B cell (primary cell): ENCODE measurements at regions not wholly inside any gene's neighbourhood (a gene's known extent, or its start where the extent isn't known, plus 50 kb on each side); places are given as distances from the start of the nearest gene placed in this dataset.

Source experiments
- ATAC-seq: fragments of 200-7000 bp; cut with Tn5 transposase; one replicate; pipeline ENCODE4 v1.10.0; 2021; ENCODE audit warnings: low read depth, mild to moderate bottlenecking, moderate number of reproducible peaks, moderate library complexity
- CTCF ChIA-PET: fragments of 350-600 bp; sonication (Branson Sonifier 250); formaldehyde crosslinking; loops from one replicate; lab custom pipeline; 2021; ENCODE audit warnings: antibody characterized with exemption, inconsistent platforms; lab: Charles Lee
- POLR2A ChIA-PET: fragments of 350-600 bp; sonication (Branson Sonifier 250); formaldehyde crosslinking; loops from one replicate; lab custom pipeline; 2021; ENCODE audit warnings: antibody characterized with exemption; lab: Charles Lee
- DNase-seq: peaks from one replicate; pipeline ENCODE4 v3.0.0; 2013
- H2AFZ ChIP-seq: 2 replicates; pipeline ENCODE4 v1.6.1; 2012; ENCODE audit warnings: mild to moderate bottlenecking, low read depth, low read length; ENCODE audit not compliant: insufficient read depth, poor library complexity, severe bottlenecking
- H3K27ac ChIP-seq, 2 donors: 1 replicate in 1 of 2; 2 replicates in 1 of 2; pipeline ENCODE4 v1.5.1; 2012 to 2013; ENCODE audit warnings: low read length in 2 of 2, mild to moderate bottlenecking in 2 of 2, moderate library complexity in 1 of 2
- H3K27me3 ChIP-seq, 4 experiments: fragments of 200-600 bp in 1 of 4; sonication (generic) in 1 of 4; replicated peaks in 1 of 4; 1 replicate in 2 of 4; 2 replicates in 2 of 4; pipeline versions ENCODE4 v1.6.1 to v1.7.0; 2013 to 2016; ENCODE audit warnings: low read length in 3 of 4, mild to moderate bottlenecking in 2 of 4, mixed read lengths in 1 of 4, moderate library complexity in 1 of 4; ENCODE audit not compliant: insufficient read depth in 4 of 4, control insufficient read depth in 3 of 4; ENCODE audit errors: control extremely low read depth in 1 of 4
- H3K36me3 ChIP-seq, 2 experiments: replicated peaks in 1 of 2; 1 replicate in 1 of 2; 2 replicates in 1 of 2; pipeline versions ENCODE4 v1.6.1 to v1.7.1; 2013; ENCODE audit warnings: low read length in 1 of 2; ENCODE audit not compliant: insufficient read depth in 2 of 2, control insufficient read depth in 1 of 2; ENCODE audit errors: control extremely low read depth in 1 of 2, extremely low read depth in 1 of 2
- H3K4me1 ChIP-seq, 2 donors: fragments of 200-600 bp in 1 of 2; sonication (generic) in 1 of 2; 1 replicate in 1 of 2; 2 replicates in 1 of 2; pipeline versions ENCODE4 v1.5.1 to v1.6.1; 2013 to 2017; ENCODE audit warnings: low read length in 2 of 2; ENCODE audit not compliant: control insufficient read depth in 2 of 2, insufficient read depth in 2 of 2
- H3K4me2 ChIP-seq: replicated peaks from 2 replicates; pipeline ENCODE3; 2012; ENCODE audit warnings: mild to moderate bottlenecking, low read depth, low read length; ENCODE audit not compliant: poor library complexity, severe bottlenecking
- H3K4me3 ChIP-seq, 5 experiments: fragments of 200-600 bp in 1 of 5; sonication (generic) in 1 of 5; 1 replicate in 3 of 5; 2 replicates in 2 of 5; pipeline versions ENCODE4 v1.5.1 to v1.7.0; 2011 to 2016; ENCODE audit warnings: low read length in 4 of 5, mild to moderate bottlenecking in 4 of 5, low read depth in 2 of 5, control low read depth in 1 of 5, moderate library complexity in 1 of 5; ENCODE audit not compliant: insufficient read depth in 1 of 5; ENCODE audit errors: control extremely low read depth in 1 of 5, extremely low read depth in 1 of 5
- H3K79me2 ChIP-seq: fragments of 200-600 bp; sonication (generic); one replicate; pipeline ENCODE4 v1.6.0; 2016; ENCODE audit warnings: low read length; ENCODE audit not compliant: control insufficient read depth, insufficient read depth
- H3K9ac ChIP-seq: fragments of 200-600 bp; sonication (generic); 2 replicates; pipeline ENCODE4 v1.6.1; 2017; ENCODE audit warnings: mild to moderate bottlenecking, low read length, moderate library complexity
- H3K9me3 ChIP-seq, 3 donors: one replicate each; pipeline versions ENCODE4 v1.6.1 to v1.7.1; 2013; ENCODE audit warnings: low read length in 2 of 3; ENCODE audit not compliant: control insufficient read depth in 2 of 3, insufficient read depth in 1 of 3; ENCODE audit errors: control extremely low read depth in 1 of 3
- H4K20me1 ChIP-seq: 2 replicates; pipeline ENCODE4 v1.6.0; 2012; ENCODE audit warnings: mild to moderate bottlenecking, low read length; ENCODE audit not compliant: insufficient read depth, control insufficient read depth, poor library complexity, severe bottlenecking
- H3K27ac Mint-ChIP-seq: one replicate; pipeline ENCODE4 v1.8.0; 2021; ENCODE audit warnings: mixed read lengths
- H3K27me3 Mint-ChIP-seq: one replicate; pipeline ENCODE4 v1.8.0; 2021; ENCODE audit warnings: mixed read lengths
- H3K4me1 Mint-ChIP-seq: one replicate; pipeline ENCODE4 v1.8.0; 2021; ENCODE audit warnings: mixed read lengths
- H3K4me3 Mint-ChIP-seq: one replicate; pipeline ENCODE4 v1.8.0; 2021; ENCODE audit warnings: mixed read lengths
- H3K9me3 Mint-ChIP-seq: one replicate; pipeline ENCODE4 v1.8.0; 2022; ENCODE audit warnings: mixed read lengths; ENCODE audit not compliant: insufficient read depth
- CTCF ChIP-seq: fragments of 200-600 bp; IDR thresholded peaks from one replicate; pipeline ENCODE4 v1.8.0; 2022; ENCODE audit warnings: antibody characterized with exemption, mild to moderate bottlenecking
- EZH2 ChIP-seq: IDR thresholded peaks from 2 replicates; pipeline ENCODE4 v1.6.1; 2012; ENCODE audit warnings: borderline replicate concordance, low read depth, mild to moderate bottlenecking, moderate library complexity, low read length; ENCODE audit not compliant: insufficient read depth, poor library complexity, severe bottlenecking
- WGBS: methylation state at CpG from one replicate; pipeline ENCODE4 v1.1.5; 2013; ENCODE audit warnings: missing lambda C conversion rate; ENCODE audit not compliant: insufficient coverage; 5-methylcytosine and 5-hydroxymethylcytosine counted together
- intact Hi-C: fragments of 100-400 bp; cut with micrococcal nuclease; formaldehyde crosslinking; loops from one replicate; pipeline ENCODE4 v1.10.0; 2022

GRCh38 chr11:119586181-119586580, 142.8 kb downstream of the NECTIN1 start:
- DNase-seq (no peak), ATAC-seq (no peak)
- Histone ChIP-seq H3K27me3 (peaks cover 0 to 40% (median 14%) of the 10 kb centered on the region in 4 experiments), H3K79me2 (no peaks in the 10 kb centered on the region), H3K27ac (no peak overlapping the region), H3K9me3 (peaks cover 0 to 10% (median 0%) of the 10 kb centered on the region in 3 donors), H3K4me1 (peaks cover 12 to 14% of the 10 kb centered on the region in 2 donors), H3K36me3 (no peaks in the 10 kb centered on the region), H3K9ac (no peak overlapping the region), H4K20me1 (no peaks in the 10 kb centered on the region), H2AFZ (no peak overlapping the region), H3K4me3 (no peak overlapping the region), H3K4me2 (no peak overlapping the region)
- WGBS, result 96% methylated on average over 4 of the region's 6 CpGs
- H3K27ac Mint-ChIP-seq, result no peak overlapping the region
- H3K4me3 Mint-ChIP-seq, result no peak overlapping the region
- CTCF ChIA-PET, result no interaction called here
- no peak for TF ChIP-seq EZH2
- TF ChIP-seq CTCF, result no peak
- POLR2A ChIA-PET, result no interaction called here
- H3K27me3 Mint-ChIP-seq, result peaks cover 35% of the 10 kb centered on the region
- peaks cover 12% of the 10 kb centered on the region for H3K4me1 Mint-ChIP-seq
- H3K9me3 Mint-ChIP-seq, result no peaks in the 10 kb centered on the region
- intact Hi-C loops, result no loop called here

DNA sequence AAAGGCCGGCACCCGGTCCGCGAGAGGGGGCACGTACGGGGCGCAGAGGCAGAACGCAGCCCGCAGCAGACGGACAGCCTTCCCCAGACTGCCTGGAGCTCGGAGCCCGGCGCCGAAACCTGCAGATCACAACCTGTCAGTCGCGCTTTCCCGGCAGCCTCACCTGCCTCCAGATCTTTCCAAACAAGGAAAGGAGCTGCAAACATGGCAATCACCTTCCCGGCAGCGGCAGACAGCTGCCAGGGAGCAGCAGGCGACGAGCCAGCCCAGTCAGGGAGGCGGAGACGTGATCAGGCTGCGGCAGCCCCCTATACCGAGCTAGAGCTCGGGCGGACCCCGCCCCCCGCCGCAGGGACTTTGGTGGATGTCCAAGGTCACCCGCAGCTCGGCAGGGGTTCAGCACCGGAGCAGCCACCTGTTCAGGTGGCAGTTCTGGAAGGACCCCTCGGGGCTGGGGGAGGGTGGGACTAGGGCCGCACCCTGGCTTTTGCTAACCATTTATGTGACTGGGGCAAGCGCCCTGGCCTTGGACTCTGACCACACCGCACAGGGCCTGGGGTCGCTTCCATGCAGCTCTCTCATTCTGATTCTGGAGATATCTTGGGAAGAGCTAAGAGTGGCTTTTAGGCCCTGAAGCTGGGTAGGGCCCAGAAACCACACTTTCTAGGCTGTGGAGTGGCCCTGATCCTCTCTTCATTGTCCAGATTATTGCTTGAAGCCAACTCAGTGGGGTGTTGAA, 143.8 kb downstream of the NECTIN1 start:
- 14% methylated on average over 38 of the region's 38 CpGs for WGBS
- peak overlapping the region; percentile 66 for H3K4me2 ChIP-seq

More for the DNA sequence above, 143.8 kb downstream of the NECTIN1 start:
- Mint-ChIP-seq H3K4me3 (no peak overlapping the region), H3K9me3 (peaks cover 2% of the 10 kb centered on the region), H3K27ac (no peak overlapping the region), H3K27me3 (peaks cover 39% of the 10 kb centered on the region), H3K4me1 (peaks cover 12% of the 10 kb centered on the region)
- ATAC-seq, result no peak
- peaks cover 0 to 16% (median 0%) of the 10 kb centered on the region in 3 donors for H3K9me3 ChIP-seq
- peaks cover 0 to 42% (median 14%) of the 10 kb centered on the region in 4 experiments for H3K27me3 ChIP-seq
- POLR2A ChIA-PET, result no interaction called here
- no peak for TF ChIP-seq EZH2
- no peak overlapping the region for H3K27ac ChIP-seq
- CTCF ChIA-PET, result no interaction called here
- no peaks in the 10 kb centered on the region for H3K79me2 ChIP-seq
- peaks cover 12 to 14% of the 10 kb centered on the region in 2 donors for H3K4me1 ChIP-seq
- no peaks in the 10 kb centered on the region for H4K20me1 ChIP-seq
- DNase-seq, result no peak
- peak overlapping the region; percentile 54 for H2AFZ ChIP-seq
- H3K36me3 ChIP-seq, result no peaks in the 10 kb centered on the region
- intact Hi-C loops, result no loop called here
- H3K9ac ChIP-seq, result no peak overlapping the region
- no peak overlapping the region for H3K4me3 ChIP-seq
